GM21390 (cell line): ENCODE measurements at regions not wholly inside any gene's neighbourhood (a gene's known extent, or its start where the extent isn't known, plus 50 kb on each side); places are given as distances from the start of the nearest gene placed in this dataset.
"Not testable (repeated sequence)": the region's sequence is repeated elsewhere in the genome, so short reads cannot be mapped to it uniquely, and the experiment has no call there.

ENCODE experiments used
- ATAC-seq: cut with Tn5 transposase; IDR thresholded peaks from one replicate; pipeline ENCODE4 v1.9.1; 2021; ENCODE audit not compliant: unreplicated experiment

GRCh38 chr2:15681089-15681885 is 89.6 kb downstream of the DDX1 start:
- no peak for ATAC-seq

- ATAC-seq, result no peak
These were observed 90.7 kb downstream of the DDX1 start for GRCh38 chr2:15682354-15682753.

DNA sequence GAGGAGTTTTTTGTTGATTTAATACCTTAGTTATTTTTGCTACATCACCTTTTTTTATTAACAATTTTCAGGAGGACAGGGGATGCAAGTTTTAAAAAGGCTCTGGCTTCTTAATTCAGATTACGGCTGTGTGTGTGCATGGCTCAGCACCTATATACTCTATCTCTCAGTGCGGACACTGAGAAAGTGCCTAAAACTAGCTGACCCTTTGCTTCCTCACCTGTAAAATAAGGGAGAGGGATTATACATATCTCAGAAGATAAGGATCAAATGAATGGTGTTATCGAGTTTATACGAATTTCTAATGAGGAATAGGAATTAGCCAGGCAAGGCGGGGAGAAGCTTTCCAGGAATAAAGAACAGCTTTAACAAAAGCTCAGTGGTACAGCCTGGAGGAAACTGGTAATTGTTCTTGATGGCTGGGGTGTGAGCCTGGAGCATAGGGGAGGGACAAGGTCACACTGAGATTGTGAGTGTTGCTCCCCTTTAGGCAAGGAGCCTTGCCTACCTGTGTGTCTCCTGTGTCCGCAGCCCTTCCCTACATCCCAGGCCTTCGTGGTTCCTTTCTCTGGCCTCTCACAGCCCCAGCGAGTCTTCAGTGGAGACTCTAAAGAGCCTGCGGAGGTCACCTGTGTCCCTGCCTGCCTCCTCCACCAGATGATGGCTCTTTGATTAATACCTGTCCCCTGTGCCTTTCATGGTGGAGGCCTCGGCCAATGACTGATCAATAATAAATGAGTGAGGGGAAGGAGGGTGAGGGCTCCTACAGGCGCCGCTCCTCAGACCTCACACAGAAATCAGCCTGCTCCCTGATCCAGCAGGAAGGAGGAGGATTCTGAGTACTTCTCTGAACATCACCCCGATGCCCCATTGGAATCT is 92.7 kb downstream of the DDX1 start:
- no peak for ATAC-seq

GRCh38 chr2:15685143-15685542 is 93.5 kb downstream of the DDX1 start:
- no peak for ATAC-seq

DNA sequence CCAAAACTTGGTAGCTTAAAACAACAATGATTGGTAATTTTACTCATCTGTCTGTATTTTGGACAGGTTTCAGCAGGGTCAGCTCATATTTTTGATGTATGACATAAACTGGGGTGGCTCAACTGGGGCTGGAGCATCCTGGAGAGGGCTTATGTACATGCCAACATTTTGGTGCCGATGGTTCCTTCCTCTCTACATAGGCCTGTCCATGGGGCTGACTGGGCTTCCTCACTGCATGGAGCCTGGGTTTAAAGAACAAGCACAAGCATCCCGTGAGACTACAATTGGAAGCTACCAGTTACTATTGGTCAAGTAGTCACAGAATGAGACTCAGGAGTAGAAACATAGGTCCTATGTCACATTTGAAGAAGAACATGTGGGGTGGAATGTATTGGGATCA is 95.0 kb downstream of the DDX1 start:
- no peak for ATAC-seq

GRCh38 chr2:15687243-15687642 is 95.6 kb downstream of the DDX1 start:
- no peak for ATAC-seq

GRCh38 chr2:15687720-15688119 is 96.1 kb downstream of the DDX1 start:
- no peak for ATAC-seq

DNA sequence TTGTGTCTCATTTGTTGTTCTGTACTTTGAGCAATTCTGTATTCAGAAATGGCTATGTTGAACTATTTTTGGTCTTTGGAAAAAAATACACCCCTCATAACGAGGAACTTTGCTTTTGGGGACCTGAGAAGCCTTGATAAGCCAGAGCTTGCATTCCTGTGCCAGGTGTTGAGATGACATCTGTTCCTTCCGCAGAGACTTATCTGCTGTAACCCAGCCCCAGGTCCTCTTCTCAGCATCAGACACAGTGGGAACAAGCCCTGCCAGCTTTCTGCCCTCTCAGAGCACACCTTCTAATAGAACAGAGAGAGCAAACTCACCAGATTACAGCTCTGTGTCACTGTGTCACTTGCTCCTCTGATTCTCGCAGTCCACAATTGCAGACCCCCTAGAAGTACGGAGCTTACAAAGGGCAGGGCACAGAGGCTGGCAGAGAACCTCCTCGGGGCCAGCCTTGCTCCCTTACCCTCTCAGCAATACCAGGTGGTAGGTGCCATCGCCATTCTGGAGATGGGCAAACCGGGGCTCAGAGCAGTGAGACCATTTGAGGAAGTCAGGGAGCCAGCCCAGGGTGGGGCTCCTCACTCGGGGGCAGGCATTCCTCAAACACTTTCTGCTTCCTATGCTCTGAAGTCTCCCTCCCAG is 97.4 kb downstream of the DDX1 start:
- ATAC-seq, result no peak

GRCh38 chr2:15689654-15690053 is 98.0 kb downstream of the DDX1 start:
- ATAC-seq, result no peak

DNA sequence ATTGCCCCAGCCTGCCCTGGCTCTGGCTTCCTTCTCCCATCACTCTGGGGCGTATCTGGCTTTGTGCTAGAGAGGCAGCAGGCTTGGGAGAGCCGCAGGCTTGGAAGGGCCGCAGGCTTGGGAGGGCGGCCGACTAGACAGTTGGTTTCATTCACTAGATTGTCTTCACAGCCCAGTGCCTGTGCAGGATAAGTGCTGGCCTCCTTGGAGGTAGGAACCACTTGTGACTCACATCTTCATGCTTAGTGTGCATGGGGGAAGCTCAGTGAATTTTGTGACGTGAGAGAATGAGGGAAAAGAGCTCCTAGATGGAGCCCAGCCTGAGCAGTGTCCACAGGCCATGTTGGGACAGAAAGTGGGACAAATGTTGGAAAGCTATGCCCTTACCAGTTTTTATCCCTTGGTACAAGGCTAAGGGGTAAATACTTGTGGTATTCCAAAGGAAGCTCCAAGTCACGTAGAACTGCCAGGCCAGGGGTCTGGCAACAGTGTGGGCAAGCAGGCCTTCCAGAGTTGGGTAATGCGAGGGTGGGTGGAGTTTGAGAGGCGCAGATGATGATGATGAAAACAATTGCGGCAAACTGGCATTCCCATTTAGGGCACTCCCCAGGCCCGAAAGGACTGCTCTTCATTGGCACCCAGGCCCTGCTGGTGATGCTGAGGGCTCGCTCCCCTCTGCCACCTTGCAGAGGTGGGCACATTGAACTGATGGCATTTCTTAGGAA is 100.1 kb downstream of the DDX1 start:
- ATAC-seq, result no peak

- no peak for ATAC-seq
These were observed 101.1 kb downstream of the DDX1 start for GRCh38 chr2:15692551-15693377.

DNA sequence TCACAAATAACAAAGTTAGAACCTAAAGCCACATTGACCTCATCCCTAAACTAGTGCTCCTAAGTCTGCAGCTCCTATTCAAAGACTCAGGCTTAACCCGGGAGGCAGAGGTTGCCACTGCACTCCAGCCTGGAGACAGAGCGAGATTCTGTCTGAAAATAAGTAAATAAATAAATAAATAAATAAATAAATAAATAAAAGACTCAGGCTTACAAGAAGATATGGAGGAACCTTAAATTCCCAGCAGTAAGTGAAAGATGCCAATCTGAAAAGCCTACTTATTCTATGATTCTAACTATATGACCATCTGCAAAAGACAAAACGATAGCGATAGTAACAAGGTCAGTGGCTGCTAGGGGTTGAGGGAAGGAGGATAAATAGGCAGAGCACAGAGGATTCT is 101.7 kb downstream of the DDX1 start:
- no peak for ATAC-seq

DNA sequence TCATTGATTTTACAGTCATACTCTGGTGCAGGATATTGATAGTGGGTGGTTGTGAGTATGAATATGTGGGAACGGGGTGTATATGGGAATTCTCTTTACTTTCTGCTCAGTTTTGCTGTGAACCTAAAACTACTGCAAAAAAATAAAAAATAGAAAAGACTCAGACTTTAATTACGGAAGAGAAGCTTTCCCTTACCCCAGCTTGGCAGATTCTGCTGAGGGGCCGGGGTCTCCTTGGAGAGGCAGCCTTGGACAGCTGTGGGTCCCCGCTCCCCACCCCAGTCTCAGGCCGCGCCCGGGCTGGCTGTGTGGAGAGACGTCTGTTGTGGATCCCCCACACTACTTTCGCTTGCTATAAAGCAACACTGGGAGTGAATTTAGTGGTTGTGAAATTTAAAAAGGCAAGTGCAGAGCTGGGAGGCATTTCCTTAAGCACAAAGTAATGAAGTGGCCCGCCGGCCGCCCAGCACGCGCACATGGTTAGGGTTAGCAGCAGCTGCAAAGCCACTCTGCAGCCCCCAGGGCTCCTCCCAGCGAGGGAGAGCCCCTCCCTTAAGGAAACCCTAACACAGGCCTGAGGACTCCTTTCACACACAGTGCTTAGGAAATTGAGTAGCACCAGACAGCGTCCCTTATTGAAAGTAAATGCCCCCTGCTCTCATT is 102.4 kb downstream of the DDX1 start:
- ATAC-seq, result no peak

DNA sequence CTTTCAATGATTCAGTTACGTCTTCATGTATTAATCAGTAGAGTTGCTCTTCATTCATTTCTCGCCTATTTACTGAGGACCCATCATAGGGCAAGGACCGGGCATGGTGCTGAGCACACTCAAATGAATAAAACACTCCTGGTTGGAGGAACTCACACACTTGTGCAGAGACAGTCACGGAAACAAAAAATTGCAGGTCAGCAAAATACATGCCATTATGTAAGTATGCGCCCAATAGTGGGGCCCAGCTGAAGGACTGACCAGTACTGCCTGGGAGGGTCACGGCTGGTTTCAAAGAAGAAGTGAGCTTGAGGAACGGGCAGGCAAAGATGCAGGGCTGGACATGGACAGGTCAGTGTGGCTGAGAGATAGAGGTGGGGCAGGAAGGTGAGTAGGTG is 102.9 kb downstream of the DDX1 start:
- no peak for ATAC-seq

DNA sequence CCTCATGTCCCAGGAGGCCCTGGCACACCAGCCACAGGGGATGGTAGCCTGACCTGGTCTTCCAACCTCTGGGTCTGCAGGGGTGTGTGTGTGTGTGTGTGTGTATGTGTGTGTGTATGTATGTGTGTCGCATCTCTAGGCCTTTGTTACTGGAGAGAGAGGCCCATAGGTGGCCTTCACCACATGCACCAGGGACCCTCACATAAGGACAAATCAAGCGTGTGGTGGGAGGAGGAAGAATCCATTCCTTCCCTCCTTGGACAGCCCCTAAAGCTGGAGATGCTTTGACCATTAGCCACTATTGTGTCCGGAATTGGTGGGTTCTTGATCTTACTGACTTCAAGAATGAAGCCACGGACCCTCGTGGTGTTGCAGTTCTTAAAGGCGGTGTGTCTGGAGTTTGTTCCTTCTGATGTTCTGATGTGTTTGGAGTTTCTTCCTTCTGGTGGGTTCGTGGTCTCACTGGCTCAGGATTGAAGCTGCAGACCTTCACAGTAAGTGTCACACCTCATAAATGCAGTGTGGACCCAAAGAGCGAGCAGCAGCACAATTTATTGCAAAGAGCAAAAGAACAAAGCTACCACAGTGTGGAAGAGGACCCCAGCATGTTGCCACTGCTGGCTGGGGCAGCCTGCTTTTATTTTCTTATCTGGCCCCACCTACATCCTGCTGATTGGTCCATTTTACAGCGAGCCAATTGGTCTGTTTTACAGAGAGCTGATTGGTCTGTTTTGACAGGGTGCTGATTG is 104.1 kb downstream of the DDX1 start:
- ATAC-seq, result no peak

GRCh38 chr2:15696606-15697170 is 105.0 kb downstream of the DDX1 start:
- ATAC-seq, result not testable (repeated sequence)

DNA sequence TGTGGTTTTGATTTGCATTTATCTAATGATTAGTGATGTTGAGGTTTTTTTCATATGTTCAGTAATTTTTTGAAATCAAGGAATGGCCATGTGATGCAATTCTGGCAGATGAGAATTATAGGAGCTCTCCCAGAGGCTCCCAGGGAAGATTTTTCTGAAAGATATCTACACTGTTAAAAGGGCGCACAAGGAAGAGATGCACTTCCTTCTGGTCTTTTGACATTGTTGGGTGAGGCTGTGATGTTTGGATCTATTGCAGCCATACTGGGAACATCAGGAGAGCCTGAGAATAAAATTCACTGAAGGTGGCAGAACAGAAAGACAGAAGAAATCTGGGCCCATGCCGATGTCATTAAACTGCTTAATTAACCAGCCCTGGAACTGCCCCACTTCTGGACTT is 108.5 kb downstream of the DDX1 start:
- ATAC-seq, result no peak

- ATAC-seq, result no peak
These were observed 109.1 kb downstream of the DDX1 start for GRCh38 chr2:15700599-15701340.
